Osteocyte (in vitro differentiated cells): ENCODE measurements at regions not wholly inside any gene's neighbourhood (a gene's known extent, or its start where the extent isn't known, plus 50 kb on each side); places are given as distances from the start of the nearest gene placed in this dataset.

Experiments used
- DNase-seq: peaks from one replicate; pipeline ENCODE4 v3.0.0; 2021; ENCODE audit warnings: mixed read lengths; ENCODE audit not compliant: unreplicated experiment; ENCODE audit errors: extremely low spot score
- H3K27ac Mint-ChIP-seq: one replicate; pipeline ENCODE4 v1.8.0; 2021; ENCODE audit warnings: mild to moderate bottlenecking, mixed read lengths; ENCODE audit not compliant: unreplicated experiment
- H3K27me3 Mint-ChIP-seq: one replicate; pipeline ENCODE4 v1.8.0; 2021; ENCODE audit warnings: mixed read lengths; ENCODE audit not compliant: unreplicated experiment
- H3K36me3 Mint-ChIP-seq: one replicate; pipeline ENCODE4 v1.8.0; 2021; ENCODE audit warnings: mixed read lengths; ENCODE audit not compliant: unreplicated experiment
- H3K4me1 Mint-ChIP-seq: one replicate; pipeline ENCODE4 v1.8.0; 2021; ENCODE audit warnings: mixed read lengths; ENCODE audit not compliant: unreplicated experiment
- H3K4me3 Mint-ChIP-seq: one replicate; pipeline ENCODE4 v1.8.0; 2021; ENCODE audit warnings: mild to moderate bottlenecking, moderate library complexity, mixed read lengths; ENCODE audit not compliant: unreplicated experiment
- H3K9me3 Mint-ChIP-seq: one replicate; pipeline ENCODE4 v1.8.0; 2021; ENCODE audit warnings: mixed read lengths; ENCODE audit not compliant: unreplicated experiment
- CTCF ChIP-seq: fragments of 200-600 bp; sonication (generic); IDR thresholded peaks from 2 replicates; pipeline ENCODE4 v1.5.0; 2021; ENCODE audit warnings: antibody characterized with exemption, mild to moderate bottlenecking, moderate library complexity

- no peaks in the 10 kb centered on the region for H3K36me3 Mint-ChIP-seq
- peaks cover 3% of the 10 kb centered on the region for H3K9me3 Mint-ChIP-seq
- no peaks in the 10 kb centered on the region for H3K4me1 Mint-ChIP-seq
- peak; percentile 74 for DNase-seq
- H3K27ac Mint-ChIP-seq = no peak overlapping the region
- no peaks in the 10 kb centered on the region for H3K27me3 Mint-ChIP-seq
- TF ChIP-seq CTCF = no peak
- H3K4me3 Mint-ChIP-seq = no peak overlapping the region
These were observed 80.4 kb upstream of the CALN1 start for GRCh38 chr7:72492461-72493065.

GRCh38 chr7:72490301-72490700 is 78.2 kb upstream of the CALN1 start:
- no peak overlapping the region for H3K27ac Mint-ChIP-seq
- DNase-seq = peak; percentile 62
- no peak for TF ChIP-seq CTCF
- H3K9me3 Mint-ChIP-seq = no peaks in the 10 kb centered on the region
- H3K4me3 Mint-ChIP-seq = no peak overlapping the region
- H3K27me3 Mint-ChIP-seq = no peaks in the 10 kb centered on the region
- no peaks in the 10 kb centered on the region for H3K4me1 Mint-ChIP-seq
- H3K36me3 Mint-ChIP-seq = no peaks in the 10 kb centered on the region

GRCh38 chr7:72481934-72482333 is 69.8 kb upstream of the CALN1 start:
- TF ChIP-seq CTCF = no peak
- no peak overlapping the region for H3K4me3 Mint-ChIP-seq
- H3K36me3 Mint-ChIP-seq = no peaks in the 10 kb centered on the region
- H3K27me3 Mint-ChIP-seq = peaks cover 17% of the 10 kb centered on the region
- H3K4me1 Mint-ChIP-seq = no peaks in the 10 kb centered on the region
- no peak for DNase-seq
- H3K9me3 Mint-ChIP-seq = peaks cover 4% of the 10 kb centered on the region
- no peak overlapping the region for H3K27ac Mint-ChIP-seq

GRCh38 chr7:72476608-72477305 is 64.6 kb upstream of the CALN1 start:
- Mint-ChIP-seq H3K36me3 (no peaks in the 10 kb centered on the region), H3K4me3 (no peak overlapping the region), H3K4me1 (no peaks in the 10 kb centered on the region), H3K27ac (no peak overlapping the region), H3K9me3 (peaks cover 8% of the 10 kb centered on the region), H3K27me3 (peaks cover 7% of the 10 kb centered on the region)
- DNase-seq = peak; percentile 57
- no peak for TF ChIP-seq CTCF

- DNase-seq = no peak
- H3K27me3 Mint-ChIP-seq = no peaks in the 10 kb centered on the region
- TF ChIP-seq CTCF = no peak
- H3K27ac Mint-ChIP-seq = no peak overlapping the region
- peaks cover 8% of the 10 kb centered on the region for H3K9me3 Mint-ChIP-seq
- H3K4me1 Mint-ChIP-seq = no peaks in the 10 kb centered on the region
- H3K4me3 Mint-ChIP-seq = no peak overlapping the region
- no peaks in the 10 kb centered on the region for H3K36me3 Mint-ChIP-seq
These were observed 55.1 kb upstream of the CALN1 start for GRCh38 chr7:72467237-72467636.
